ENCODE measurements at regions not wholly inside any gene's neighbourhood (a gene's known extent, or its start where the extent isn't known, plus 50 kb on each side); places are given as distances from the start of the nearest gene placed in this dataset.

GRCh38 chrX:2589186-2590020 is 88.6 kb upstream of the DHRSX start:
- TF ChIP-seq CTCF (IDR thresholded peaks at IDR 0.05; ENCODE audit: insufficient read depth, low read depth, low read length) (no peak), EZH2 (IDR thresholded peaks at IDR 0.05; ENCODE audit: insufficient read depth, low read length) (no peak)

All from astrocyte (in vitro differentiated cells and primary cell).